ENCODE measurements at regions not wholly inside any gene's neighbourhood (a gene's known extent, or its start where the extent isn't known, plus 50 kb on each side); places are given as distances from the start of the nearest gene placed in this dataset.

GRCh38 chr17:79391376-79392233 is 219.2 kb downstream of the RBFOX3 start:
- Histone ChIP-seq H3K9me3 (ENCODE audit: control insufficient read depth, low read length) (no peaks in the 10 kb centered on the region), H3K36me3 (ENCODE audit: control insufficient read depth, insufficient read depth, low read length) (no peaks in the 10 kb centered on the region), H3K4me1 (ENCODE audit: control insufficient read depth, insufficient read depth, low read length, poor library complexity, severe bottlenecking) (no peaks in the 10 kb centered on the region), H3K4me3 (ENCODE audit: extremely low read depth, insufficient read depth, low read length, poor library complexity, severe bottlenecking) (no peak overlapping the region), H3K27ac (ENCODE audit: low read depth, low read length, severe bottlenecking) (no peak overlapping the region)
- 21 to 25% methylated on average over 25 to 27 of the region's 31 CpGs for WGBS, 2 experiments (ENCODE audit: insufficient coverage in 2 of 2)

- Histone ChIP-seq H3K9me3 (ENCODE audit: control insufficient read depth, low read length) (no peaks in the 10 kb centered on the region), H3K36me3 (ENCODE audit: control insufficient read depth, insufficient read depth, low read length) (no peaks in the 10 kb centered on the region), H3K27ac (ENCODE audit: low read depth, low read length, severe bottlenecking) (no peak overlapping the region), H3K4me3 (ENCODE audit: extremely low read depth, insufficient read depth, low read length, poor library complexity, severe bottlenecking) (no peak overlapping the region), H3K4me1 (ENCODE audit: control insufficient read depth, insufficient read depth, low read length, poor library complexity, severe bottlenecking) (no peaks in the 10 kb centered on the region)
- whole genome bisulfite sequencing, 2 experiments (ENCODE audit: insufficient coverage in 2 of 2), result 92% methylated on average over 9 to 17 of the region's 19 CpGs
Measured at GRCh38 chr17:79389896-79390295, 221.0 kb downstream of the RBFOX3 start.

GRCh38 chr17:79388556-79389295 is 222.1 kb downstream of the RBFOX3 start:
- 46 to 53% methylated on average over 18 to 20 of the region's 28 CpGs for WGBS, 2 experiments (ENCODE audit: insufficient coverage in 2 of 2)
- Histone ChIP-seq H3K9me3 (ENCODE audit: control insufficient read depth, low read length) (no peaks in the 10 kb centered on the region), H3K4me3 (ENCODE audit: extremely low read depth, insufficient read depth, low read length, poor library complexity, severe bottlenecking) (no peak overlapping the region), H3K36me3 (ENCODE audit: control insufficient read depth, insufficient read depth, low read length) (no peaks in the 10 kb centered on the region), H3K4me1 (ENCODE audit: control insufficient read depth, insufficient read depth, low read length, poor library complexity, severe bottlenecking) (no peaks in the 10 kb centered on the region), H3K27ac (ENCODE audit: low read depth, low read length, severe bottlenecking) (no peak overlapping the region)

GRCh38 chr17:79387783-79388182 is 223.1 kb downstream of the RBFOX3 start:
- Histone ChIP-seq H3K36me3 (ENCODE audit: control insufficient read depth, insufficient read depth, low read length) (no peaks in the 10 kb centered on the region), H3K9me3 (ENCODE audit: control insufficient read depth, low read length) (no peaks in the 10 kb centered on the region), H3K4me3 (ENCODE audit: extremely low read depth, insufficient read depth, low read length, poor library complexity, severe bottlenecking) (no peak overlapping the region), H3K4me1 (ENCODE audit: control insufficient read depth, insufficient read depth, low read length, poor library complexity, severe bottlenecking) (no peaks in the 10 kb centered on the region), H3K27ac (ENCODE audit: low read depth, low read length, severe bottlenecking) (no peak overlapping the region)
- 79 to 86% methylated on average over 5 to 6 of the region's 6 CpGs for WGBS, 2 experiments (ENCODE audit: insufficient coverage in 2 of 2)

- Histone ChIP-seq H3K9me3 (ENCODE audit: control insufficient read depth, low read length) (no peaks in the 10 kb centered on the region), H3K4me3 (ENCODE audit: extremely low read depth, insufficient read depth, low read length, poor library complexity, severe bottlenecking) (no peak overlapping the region), H3K27ac (ENCODE audit: low read depth, low read length, severe bottlenecking) (no peak overlapping the region), H3K36me3 (ENCODE audit: control insufficient read depth, insufficient read depth, low read length) (no peaks in the 10 kb centered on the region), H3K4me1 (ENCODE audit: control insufficient read depth, insufficient read depth, low read length, poor library complexity, severe bottlenecking) (no peaks in the 10 kb centered on the region)
- 91 to 100% methylated on average over 2 to 4 of the region's 5 CpGs for WGBS, 2 experiments (ENCODE audit: insufficient coverage in 2 of 2)
Measured at GRCh38 chr17:79385962-79386563, 224.8 kb downstream of the RBFOX3 start.

GRCh38 chr17:79382313-79382712 is 228.5 kb downstream of the RBFOX3 start:
- Histone ChIP-seq H3K4me1 (ENCODE audit: control insufficient read depth, insufficient read depth, low read length, poor library complexity, severe bottlenecking) (no peaks in the 10 kb centered on the region), H3K9me3 (ENCODE audit: control insufficient read depth, low read length) (no peaks in the 10 kb centered on the region), H3K4me3 (ENCODE audit: extremely low read depth, insufficient read depth, low read length, poor library complexity, severe bottlenecking) (no peak overlapping the region), H3K36me3 (ENCODE audit: control insufficient read depth, insufficient read depth, low read length) (no peaks in the 10 kb centered on the region), H3K27ac (ENCODE audit: low read depth, low read length, severe bottlenecking) (no peak overlapping the region)
- 89 to 93% methylated on average over 9 of the region's 9 CpGs for WGBS, 2 experiments (ENCODE audit: insufficient coverage in 2 of 2)

- no peaks in the 10 kb centered on the region for H3K4me1 ChIP-seq (ENCODE audit: control insufficient read depth, insufficient read depth, low read length, poor library complexity, severe bottlenecking)
- H3K9me3 ChIP-seq (ENCODE audit: control insufficient read depth, low read length), result no peaks in the 10 kb centered on the region
- H3K36me3 ChIP-seq (ENCODE audit: control insufficient read depth, insufficient read depth, low read length), result no peaks in the 10 kb centered on the region
- WGBS, 2 experiments (ENCODE audit: insufficient coverage in 2 of 2), result 92 to 97% methylated on average over 17 to 19 of the region's 21 CpGs
- H3K27ac ChIP-seq (ENCODE audit: low read depth, low read length, severe bottlenecking), result no peak overlapping the region
- no peak overlapping the region for H3K4me3 ChIP-seq (ENCODE audit: extremely low read depth, insufficient read depth, low read length, poor library complexity, severe bottlenecking)
Measured at GRCh38 chr17:79379700-79380445, 231.0 kb downstream of the RBFOX3 start.

- Histone ChIP-seq H3K4me1 (ENCODE audit: control insufficient read depth, insufficient read depth, low read length, poor library complexity, severe bottlenecking) (no peaks in the 10 kb centered on the region), H3K27ac (ENCODE audit: low read depth, low read length, severe bottlenecking) (no peak overlapping the region), H3K4me3 (ENCODE audit: extremely low read depth, insufficient read depth, low read length, poor library complexity, severe bottlenecking) (no peak overlapping the region), H3K36me3 (ENCODE audit: control insufficient read depth, insufficient read depth, low read length) (no peaks in the 10 kb centered on the region), H3K9me3 (ENCODE audit: control insufficient read depth, low read length) (no peaks in the 10 kb centered on the region)
- WGBS, 2 experiments (ENCODE audit: insufficient coverage in 2 of 2), result 80 to 86% methylated on average over 19 to 22 of the region's 25 CpGs
Measured at GRCh38 chr17:79377230-79377786, 233.5 kb downstream of the RBFOX3 start.

GRCh38 chr17:79374807-79375206 is 236.0 kb downstream of the RBFOX3 start:
- Histone ChIP-seq H3K4me3 (ENCODE audit: extremely low read depth, insufficient read depth, low read length, poor library complexity, severe bottlenecking) (no peak overlapping the region), H3K27ac (ENCODE audit: low read depth, low read length, severe bottlenecking) (no peak overlapping the region)
- 51 to 75% methylated on average over 5 to 6 of the region's 6 CpGs for WGBS, 2 experiments (ENCODE audit: insufficient coverage in 2 of 2)

GRCh38 chr17:79374087-79374689 is 236.7 kb downstream of the RBFOX3 start:
- 76 to 81% methylated on average over 12 to 16 of the region's 22 CpGs for WGBS, 2 experiments (ENCODE audit: insufficient coverage in 2 of 2)
- no peak overlapping the region for H3K27ac ChIP-seq (ENCODE audit: low read depth, low read length, severe bottlenecking)
- no peak overlapping the region for H3K4me3 ChIP-seq (ENCODE audit: extremely low read depth, insufficient read depth, low read length, poor library complexity, severe bottlenecking)
- no peaks in the 10 kb centered on the region for H3K4me1 ChIP-seq (ENCODE audit: control insufficient read depth, insufficient read depth, low read length, poor library complexity, severe bottlenecking)
- H3K36me3 ChIP-seq (ENCODE audit: control insufficient read depth, insufficient read depth, low read length), result no peaks in the 10 kb centered on the region
- H3K9me3 ChIP-seq (ENCODE audit: control insufficient read depth, low read length), result no peaks in the 10 kb centered on the region

More at GRCh38 chr17:79374807-79375206, 236.0 kb downstream of the RBFOX3 start:
- Histone ChIP-seq H3K36me3 (ENCODE audit: control insufficient read depth, insufficient read depth, low read length) (no peaks in the 10 kb centered on the region), H3K4me1 (ENCODE audit: control insufficient read depth, insufficient read depth, low read length, poor library complexity, severe bottlenecking) (no peaks in the 10 kb centered on the region), H3K9me3 (ENCODE audit: control insufficient read depth, low read length) (no peaks in the 10 kb centered on the region)

All from mesodermal cell (in vitro differentiated cells).